ENCODE measurements at regions not wholly inside any gene's neighbourhood (a gene's known extent, or its start where the extent isn't known, plus 50 kb on each side); places are given as distances from the start of the nearest gene placed in this dataset.

GRCh38 chr5:58105836-58106235 is 354.1 kb downstream of the PLK2 start:
- TF ChIP-seq CTCF (IDR thresholded peaks at IDR 0.05; ENCODE audit: insufficient read depth, low read depth, low read length) = no peak
- no peak for TF ChIP-seq EZH2 (IDR thresholded peaks at IDR 0.05; ENCODE audit: insufficient read depth, low read length)
